OCI-LY1 (cell line): ENCODE measurements at regions not wholly inside any gene's neighbourhood (a gene's known extent, or its start where the extent isn't known, plus 50 kb on each side); places are given as distances from the start of the nearest gene placed in this dataset.

ENCODE experiments used
- CTCF ChIP-seq: fragments of 200-600 bp; sonication (generic), shearing (Covaris generic); IDR thresholded peaks from 2 replicates; pipeline ENCODE4 v1.5.1; 2017; ENCODE audit warnings: mild to moderate bottlenecking, antibody characterized with exemption, low read length, moderate library complexity, mixed read lengths
- EZH2 ChIP-seq: fragments of 200-600 bp; sonication (generic), shearing (Covaris generic); IDR thresholded peaks from 2 replicates; pipeline ENCODE4 v1.8.0; 2017; ENCODE audit warnings: borderline replicate concordance, mixed run types, mild to moderate bottlenecking, antibody characterized with exemption, low read length, moderate library complexity, mixed read lengths

DNA sequence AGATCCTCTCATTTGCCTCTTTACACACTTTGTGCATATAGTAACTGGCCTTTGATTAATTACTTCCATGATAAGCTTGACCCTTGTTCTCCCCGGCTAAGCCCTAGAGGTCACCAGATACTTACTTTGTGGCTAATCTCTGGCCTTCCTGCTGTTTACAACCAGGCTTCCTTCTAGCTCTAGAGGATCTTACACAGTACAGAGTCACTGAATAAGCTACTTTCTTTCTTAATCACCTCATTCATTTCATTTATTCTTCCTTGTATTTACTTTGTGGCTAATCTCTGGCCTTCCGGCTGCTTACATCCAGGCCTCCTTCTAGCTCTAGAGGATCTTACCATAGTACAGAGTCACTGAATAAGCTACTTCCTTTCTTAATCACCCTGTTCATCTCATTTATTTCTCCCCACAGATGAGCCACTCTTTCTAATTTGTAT is 144.3 kb upstream of the C1orf21 start:
- TF ChIP-seq CTCF (no peak), EZH2 (no peak)
